TTC549 (cell line): ENCODE measurements at regions not wholly inside any gene's neighbourhood (a gene's known extent, or its start where the extent isn't known, plus 50 kb on each side); places are given as distances from the start of the nearest gene placed in this dataset.
"Not testable (repeated sequence)": the region's sequence is repeated elsewhere in the genome, so short reads cannot be mapped to it uniquely, and the experiment has no call there.

Source experiments
- FAIRE-seq: peaks from 2 replicates; lab custom pipeline; 2012; peaks lifted over from hg19 to GRCh38; lab: Jason Lieb, UNC

DNA sequence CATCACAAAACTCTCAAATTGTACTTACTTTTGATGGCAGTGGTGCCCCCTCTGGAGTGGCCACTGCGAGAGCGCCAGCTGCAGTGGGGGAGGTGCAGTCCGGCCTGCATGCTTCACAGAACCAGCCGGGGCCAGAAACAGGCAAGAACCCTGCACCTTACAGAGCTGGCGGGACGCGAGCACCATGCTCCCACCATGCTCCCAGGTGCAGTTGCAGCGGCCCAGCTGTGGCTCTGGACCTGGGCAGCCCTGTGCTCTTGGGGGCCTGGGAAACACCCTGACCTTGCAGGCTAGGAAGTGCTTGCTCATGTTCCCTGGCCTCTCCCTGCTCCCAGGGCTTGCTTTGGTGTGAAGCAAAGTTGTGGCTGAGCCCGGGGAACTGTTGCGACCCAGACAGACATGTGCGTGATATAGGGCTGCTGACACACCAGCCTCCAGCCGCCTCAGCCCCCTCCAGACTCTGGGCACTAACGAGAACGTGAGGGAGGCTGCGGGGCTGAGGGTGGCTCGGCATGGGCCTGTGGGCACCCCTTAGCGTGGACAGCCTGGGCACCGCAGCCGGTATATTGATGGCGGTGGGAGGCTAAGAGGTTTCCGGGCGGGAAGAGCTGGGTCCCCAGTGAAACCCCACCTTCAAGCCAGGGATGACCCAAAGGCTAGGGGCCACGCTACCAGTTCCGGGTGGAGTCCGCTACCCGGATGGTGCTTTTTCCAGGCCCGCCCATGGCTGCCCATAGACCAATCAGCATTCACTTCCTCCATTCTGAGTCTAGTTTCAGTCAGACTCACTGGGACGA is 1809.9 kb upstream of the ACO1 start:
- no peak for FAIRE-seq

DNA sequence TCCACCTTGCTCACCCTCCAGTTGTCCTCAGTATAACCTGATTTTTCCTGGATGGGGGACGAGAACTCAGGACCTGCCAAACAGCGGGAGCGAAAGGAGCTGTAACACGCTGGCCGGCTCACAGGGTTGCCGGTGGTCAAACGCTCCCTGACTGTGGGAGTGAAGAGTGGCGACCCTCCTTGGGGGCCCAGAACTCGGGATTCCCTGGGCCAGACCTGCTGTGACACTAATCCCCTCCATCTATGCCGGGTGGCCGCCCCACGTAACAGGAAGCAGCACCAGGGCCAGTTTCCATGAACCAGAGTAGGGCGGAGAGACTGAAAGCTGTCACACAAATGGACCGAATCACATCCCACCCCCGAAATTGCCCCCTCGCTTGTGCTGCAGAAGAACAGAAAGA is 1809.2 kb upstream of the ACO1 start:
- FAIRE-seq, result no peak

DNA sequence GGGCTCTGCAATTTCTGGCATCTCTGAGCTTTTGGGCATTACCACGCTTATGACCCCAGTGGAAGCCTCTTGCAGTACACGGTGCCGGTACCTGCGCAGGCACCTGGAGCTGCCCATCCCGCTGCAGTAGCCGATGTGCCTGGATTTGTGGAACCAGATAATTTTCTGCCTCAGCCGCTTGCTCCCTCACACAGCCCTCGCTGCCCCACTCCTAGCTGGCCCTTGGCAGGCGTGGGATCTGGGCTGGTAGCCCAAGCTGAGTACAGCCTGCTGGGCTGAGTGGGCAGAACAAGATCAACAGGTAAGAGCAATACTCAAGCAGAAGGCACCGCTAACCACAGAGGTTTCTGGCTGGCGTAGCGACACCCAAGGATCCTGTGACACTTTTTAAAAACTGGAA is 1808.8 kb upstream of the ACO1 start:
- FAIRE-seq, result no peak

DNA sequence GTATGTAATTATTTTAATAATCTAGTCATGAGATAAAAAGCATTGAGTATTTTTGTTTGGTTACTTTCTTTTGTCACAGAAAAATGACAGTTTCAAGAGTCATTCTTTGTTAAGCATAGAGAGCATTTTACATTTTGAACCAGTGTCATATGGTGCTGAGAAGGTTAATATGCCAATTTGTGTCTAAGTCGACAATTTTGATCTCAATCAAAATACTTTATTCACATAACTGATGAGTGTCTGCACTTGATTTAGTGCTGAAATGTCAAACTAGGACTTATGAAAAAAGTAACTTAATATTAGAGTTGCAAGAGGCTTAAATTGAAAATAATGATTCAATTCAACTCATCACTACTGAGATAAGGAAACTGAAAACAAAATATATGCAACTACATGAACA is 1804.6 kb upstream of the ACO1 start:
- FAIRE-seq, result no peak

DNA sequence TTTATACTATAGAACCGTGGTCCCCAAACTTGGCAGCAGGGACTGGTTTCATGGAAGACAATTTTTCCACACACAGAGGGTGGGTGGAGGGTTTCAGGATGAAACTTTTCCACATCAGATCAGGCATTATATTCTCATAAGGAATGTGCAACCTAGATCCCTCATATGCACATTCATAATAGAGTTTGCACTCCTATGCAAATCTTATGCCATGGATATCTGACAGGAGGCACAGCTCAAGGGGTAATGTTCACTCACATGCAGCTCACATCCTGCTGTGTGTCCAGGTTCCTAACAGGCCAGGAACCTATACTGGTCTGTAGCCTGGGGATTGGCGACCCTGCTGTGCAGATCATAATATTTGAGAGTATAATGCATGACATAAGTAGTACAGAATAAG is 1802.2 kb upstream of the ACO1 start:
- FAIRE-seq, result no peak

DNA sequence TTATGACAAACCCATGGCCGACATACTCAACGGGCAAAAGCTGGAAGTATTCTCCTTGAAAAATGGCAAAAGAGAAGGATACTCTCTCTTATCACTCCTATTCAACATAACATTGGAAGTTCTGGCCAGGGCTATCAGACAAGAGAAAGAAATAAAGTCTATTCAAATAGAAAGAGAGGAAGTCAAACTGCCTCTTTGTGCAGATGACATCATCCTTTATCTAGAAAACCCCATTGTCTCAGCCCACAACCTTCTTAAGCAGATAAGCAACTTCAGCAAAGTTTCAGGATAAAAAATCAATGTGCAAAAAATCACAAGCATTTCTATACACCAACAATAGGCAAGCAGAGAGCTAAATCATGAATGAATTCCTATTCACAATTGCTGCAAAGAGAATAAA is 1799.9 kb upstream of the ACO1 start:
- no peak for FAIRE-seq

DNA sequence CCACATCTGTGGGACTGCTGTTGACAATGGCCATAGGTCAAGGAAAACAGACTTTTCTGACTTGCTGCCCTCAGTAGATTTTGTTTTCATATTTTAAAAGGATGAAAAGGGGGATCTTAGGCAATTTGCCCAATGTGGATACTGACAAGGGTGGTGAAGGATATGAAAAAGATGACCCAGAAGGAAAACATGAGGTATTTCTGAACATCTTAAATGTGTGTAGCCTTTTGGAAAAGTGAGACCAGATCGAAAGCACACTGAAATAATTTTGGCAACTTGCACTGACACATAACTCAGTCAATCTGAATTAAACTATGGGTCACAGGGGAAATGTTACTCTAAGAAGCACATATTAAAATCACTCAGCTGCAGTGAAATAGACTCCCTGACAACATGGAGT is 1793.0 kb upstream of the ACO1 start:
- FAIRE-seq, result no peak

DNA sequence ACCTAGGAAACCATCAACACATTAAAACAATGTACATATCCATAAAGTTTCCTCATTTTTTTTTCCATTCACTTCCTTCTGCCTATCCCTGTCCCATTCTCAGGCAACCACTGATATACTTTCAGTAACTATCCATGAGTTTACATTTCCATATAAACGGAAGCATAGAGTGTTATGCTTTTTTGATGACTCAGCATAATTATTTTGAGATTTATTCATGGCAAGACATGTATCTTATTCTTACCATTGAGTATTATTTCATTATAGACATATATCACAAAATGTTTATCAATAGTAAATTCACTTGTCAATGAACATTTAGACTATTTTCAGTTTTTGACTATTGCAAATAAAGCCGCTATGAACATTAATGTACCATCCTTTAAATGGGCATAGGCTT is 1786.8 kb upstream of the ACO1 start:
- no peak for FAIRE-seq

DNA sequence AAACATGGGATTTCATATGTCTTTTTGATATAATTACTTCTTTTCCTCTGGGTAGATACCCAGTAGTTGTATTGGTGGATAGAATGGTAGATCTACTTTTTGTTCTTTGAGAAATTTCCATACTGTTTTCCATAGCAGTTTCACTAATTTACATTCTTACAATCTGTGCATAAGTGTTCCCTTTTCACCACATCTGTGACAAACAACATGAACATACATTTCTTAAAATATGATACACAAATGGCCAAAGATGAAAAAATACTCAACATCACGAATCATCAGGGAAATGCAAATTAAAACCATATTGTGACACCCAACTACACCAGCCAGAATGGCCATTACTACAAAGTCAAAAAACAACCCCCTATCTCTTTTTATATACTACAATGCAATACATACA is 1778.5 kb upstream of the ACO1 start:
- no peak for FAIRE-seq

DNA sequence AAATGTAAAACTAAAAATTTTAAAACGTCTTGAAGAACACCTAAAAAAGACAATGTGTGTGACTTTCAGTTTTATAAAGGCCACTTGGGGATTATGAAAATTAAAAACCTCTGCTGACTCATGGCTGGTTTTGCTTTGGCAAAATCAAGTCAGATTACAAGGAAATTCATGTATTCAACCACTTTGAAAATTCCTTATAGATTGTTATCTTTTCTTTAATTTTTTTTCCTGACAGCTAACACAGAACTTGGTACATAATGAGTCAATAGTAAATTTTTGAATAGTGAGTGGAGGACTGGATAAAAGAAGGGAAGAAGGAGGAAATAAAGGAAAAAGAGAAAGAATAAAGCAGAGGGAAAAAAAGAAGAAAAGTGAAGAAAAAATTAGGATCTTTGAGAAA is 1774.7 kb upstream of the ACO1 start:
- no peak for FAIRE-seq

DNA sequence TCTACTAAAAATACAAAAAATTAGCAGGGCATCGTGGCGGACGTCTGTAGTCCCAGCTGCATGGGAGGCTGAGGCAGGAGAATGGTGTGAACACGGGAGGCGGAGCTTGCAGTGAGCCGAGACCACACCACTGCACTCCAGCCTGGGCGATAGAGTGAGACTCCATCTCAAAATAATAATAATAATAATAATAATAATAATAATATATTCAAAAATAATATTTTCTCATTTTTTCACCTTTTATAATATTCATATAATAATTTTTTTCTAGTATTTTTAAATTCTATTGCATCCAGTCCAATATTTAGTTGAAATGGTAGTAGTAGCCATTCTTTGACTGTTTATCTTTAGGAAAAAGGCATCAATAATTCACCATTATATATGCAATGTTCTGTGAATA is 1767.7 kb upstream of the ACO1 start:
- not testable (repeated sequence) for FAIRE-seq

DNA sequence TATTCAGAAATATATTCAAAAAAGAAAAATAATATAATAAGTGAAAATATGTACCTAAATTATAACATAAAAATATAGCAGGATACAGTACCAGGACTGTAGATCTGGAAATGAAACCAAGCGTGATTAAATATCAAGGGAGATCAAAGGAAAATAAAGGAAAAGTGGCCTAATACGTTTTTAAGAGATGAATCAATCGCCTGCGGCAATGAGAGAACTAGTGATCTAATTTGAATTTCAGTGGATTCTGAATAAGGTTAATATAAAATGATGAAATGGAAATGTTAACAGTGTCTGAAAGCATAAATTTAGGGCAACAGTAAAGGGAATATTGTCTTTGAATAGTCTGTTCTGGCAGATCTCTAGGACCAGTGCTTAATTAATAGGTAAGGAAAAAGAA is 1761.9 kb upstream of the ACO1 start:
- no peak for FAIRE-seq

DNA sequence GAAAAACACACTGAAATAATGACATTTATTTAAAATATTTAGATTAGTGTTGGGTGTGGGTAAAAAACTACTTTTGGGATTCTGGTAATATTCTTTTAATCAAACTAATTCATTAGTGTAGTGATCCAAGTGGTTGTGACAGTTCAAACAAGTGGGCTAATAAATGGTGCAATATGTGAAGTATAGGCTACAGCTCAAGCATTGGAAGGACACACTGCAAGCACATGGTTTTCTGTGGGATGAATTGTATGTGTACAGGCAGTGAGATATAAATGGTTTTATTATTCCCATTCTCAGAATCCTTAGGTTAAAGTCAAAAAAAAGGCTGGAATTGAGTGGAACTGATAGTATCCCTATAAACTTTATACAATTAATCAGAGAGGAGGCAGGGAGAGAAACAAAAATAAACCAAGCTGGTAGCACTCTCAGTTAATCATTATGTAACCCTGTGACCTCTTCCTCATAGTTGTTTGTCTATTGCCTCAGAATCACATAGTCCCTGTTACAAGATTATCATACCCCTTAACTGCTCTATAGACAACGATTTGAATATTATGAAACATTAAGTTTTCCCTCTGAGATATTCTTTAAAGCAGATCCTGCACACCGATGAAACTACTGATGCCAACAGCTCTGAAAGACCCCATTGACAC is 1755.4 kb upstream of the ACO1 start:
- no peak for FAIRE-seq

DNA sequence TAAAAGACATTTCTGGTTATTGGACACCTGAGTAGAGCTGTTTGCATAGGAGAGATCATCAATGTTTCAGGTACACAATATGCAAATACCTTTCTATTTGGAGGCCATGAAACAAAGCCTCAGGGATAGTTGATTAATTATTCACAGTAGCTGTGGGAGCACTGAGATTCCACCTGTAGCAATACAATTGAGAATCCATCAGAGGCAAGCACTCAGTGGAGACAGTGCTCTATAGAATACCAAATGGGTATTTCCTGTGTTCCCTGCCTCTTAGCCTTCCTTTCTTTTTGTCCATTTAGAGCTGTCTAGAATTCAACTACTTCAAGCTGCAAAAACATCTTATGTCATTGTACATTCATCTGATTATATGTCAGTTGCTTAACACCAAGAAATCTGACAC is 1754.0 kb upstream of the ACO1 start:
- no peak for FAIRE-seq

DNA sequence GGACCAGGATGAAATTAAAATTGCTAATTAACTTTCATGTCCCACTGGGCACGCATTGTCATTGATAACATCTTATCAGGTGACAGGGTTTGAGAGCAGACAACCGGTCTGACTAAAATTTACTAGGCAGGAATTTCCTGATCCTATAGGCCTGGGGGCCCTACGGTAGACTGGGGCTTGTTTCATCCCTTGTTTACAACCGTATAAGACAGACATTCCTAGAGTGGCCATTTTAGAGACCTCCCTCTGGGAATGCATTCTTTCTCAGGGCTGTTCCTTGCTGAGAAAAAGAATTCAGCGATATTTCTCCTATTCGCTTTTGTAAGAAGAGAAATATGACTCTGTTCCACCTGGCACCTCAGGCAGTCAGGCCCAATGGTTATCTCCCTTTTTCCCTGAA is 1737.8 kb upstream of the ACO1 start:
- not testable (repeated sequence) for FAIRE-seq

DNA sequence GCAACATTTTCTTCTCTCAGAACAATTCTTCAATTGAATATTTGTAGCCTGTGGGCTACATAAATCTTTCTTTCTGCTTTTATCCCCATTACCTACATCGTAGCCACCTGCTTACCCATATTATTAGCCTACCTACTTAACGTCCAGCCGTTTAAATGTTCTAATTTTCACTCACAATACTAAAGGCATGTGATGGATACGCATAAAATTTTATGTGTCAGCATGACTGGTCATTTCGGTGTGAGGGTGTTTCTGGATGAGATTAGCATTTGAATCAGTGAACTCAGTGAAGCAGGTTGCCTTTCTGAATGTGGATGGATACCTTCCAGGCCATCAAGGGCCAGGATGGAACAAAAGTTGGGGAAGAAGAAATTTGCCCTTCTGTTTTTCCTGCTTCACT is 1722.5 kb upstream of the ACO1 start:
- FAIRE-seq, result no peak

DNA sequence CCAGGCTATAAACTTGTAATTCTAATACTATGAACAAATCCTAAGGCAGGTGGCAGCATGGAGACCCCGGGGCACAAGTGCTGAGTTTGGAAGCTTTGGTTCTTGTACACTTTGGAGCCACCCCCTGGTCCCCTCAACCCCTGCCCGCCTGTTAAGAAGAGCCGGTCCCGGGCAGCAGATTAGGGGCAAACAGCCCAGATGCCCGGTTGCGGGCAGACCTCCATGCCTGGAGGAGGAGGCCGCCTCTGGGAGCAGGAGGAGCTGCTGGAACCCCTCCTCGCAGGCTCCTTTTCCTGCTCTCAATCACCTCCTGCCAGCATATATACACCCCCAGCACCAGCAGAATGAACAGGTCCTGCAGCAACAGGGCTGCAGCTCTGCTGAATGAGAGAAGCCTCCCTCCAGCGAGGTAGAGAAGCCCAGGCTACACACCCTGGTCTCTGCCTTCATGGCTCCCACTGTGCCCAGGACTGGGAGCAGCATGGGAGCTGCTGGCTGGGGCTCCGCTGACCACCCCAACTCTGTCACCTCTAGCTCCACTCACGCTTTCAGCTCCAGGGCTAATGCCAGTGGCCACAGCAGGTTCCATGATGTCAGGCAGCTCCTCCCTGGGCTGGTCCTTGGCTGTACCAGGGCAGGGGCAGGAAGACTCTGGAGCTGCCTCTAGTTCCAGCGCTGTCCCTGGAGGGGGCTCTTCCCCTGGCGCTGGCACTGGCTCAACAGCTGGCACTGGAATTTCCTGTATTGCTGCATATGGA is 1713.5 kb upstream of the ACO1 start:
- FAIRE-seq, result no peak

DNA sequence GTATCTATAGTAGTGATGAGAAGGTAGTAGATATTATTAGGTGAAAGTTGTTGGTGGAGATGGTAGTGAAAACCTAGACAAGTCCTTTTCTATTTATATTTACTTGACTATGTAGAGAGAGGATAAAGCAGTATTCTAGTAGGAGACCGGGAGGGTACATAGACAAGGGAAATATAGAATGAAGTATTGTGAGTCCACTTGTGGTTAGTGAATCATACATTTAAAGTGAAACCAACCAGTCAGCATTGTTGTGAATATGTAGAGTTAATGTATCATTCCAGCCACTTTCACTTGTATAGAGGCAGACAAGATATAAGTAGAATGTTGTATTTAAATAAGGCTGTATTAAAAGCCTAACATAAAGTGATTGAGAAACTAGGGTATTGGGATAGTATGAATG is 1711.3 kb upstream of the ACO1 start:
- FAIRE-seq, result no peak

DNA sequence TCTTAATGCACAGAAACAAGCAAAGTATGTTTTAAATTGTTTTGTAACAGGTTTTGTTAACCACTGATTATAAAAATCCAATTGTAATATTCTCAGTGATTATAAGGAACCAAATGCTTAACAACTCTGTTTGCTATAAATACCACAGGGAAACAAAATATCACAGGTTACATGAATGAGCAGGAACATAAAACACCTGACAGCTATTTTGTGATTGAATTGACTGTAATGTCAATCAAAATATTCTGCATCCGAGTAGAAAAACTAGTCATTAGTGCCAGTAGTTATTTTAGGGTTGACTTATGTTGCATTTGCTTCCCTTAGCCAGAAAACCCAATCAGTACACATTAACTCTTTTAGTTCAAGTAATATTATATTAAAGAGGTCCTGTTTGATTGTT is 1707.8 kb upstream of the ACO1 start:
- no peak for FAIRE-seq

DNA sequence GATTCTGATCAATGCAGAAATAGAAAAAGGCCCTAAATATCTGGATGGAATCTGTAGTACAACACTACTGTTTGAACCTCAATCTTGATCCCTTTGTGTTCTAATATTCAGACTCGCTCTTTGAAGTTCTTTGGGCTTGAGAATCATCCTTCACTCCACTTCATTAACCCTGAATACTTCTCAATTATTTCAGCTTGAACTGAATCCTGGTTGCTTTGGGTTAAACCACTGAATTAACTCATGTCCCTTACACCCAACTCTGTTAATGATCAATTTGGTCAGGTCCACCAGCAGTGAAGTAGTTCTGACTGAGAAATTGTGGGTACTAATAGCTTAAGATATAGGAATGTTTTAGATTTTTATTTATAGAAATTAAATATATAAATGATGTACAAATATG is 1707.2 kb upstream of the ACO1 start:
- FAIRE-seq, result no peak

DNA sequence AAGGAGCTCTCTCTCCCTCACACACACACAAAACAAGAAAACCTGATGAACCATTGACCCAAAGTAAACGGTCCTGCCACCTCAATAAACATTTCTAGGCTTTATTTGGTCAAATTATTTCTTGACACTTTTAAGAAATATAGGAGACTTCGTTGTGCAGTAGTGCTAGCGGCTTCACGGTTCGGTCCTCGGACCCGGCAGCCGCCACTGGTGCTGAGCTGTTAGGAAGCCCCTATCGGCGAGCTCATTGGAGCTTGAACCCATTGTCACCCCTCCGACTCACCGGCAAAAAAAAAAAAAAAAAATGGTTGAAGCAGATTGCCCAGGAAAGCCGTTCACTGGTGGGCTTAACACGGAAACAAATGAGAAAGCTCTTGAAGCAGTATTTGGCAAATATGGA is 1695.6 kb upstream of the ACO1 start:
- FAIRE-seq, result no peak

DNA sequence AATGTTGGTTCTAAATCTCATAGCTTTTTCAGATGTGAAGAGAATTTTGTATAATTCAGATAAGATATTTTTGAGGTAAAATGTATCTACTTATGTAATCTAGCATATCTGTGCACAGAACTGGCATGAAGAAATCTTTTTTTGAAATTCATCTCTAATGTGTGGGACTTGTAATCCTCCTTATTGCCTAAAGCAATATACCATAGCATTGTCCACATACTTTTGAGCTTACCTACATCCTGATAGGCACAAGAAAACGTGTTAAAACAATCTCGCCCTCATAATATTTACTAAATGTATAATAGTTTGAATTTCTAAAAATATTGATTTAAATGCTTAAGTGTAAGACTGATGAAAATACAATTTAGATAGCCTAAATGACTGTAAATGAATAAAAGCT is 1686.5 kb upstream of the ACO1 start:
- no peak for FAIRE-seq

DNA sequence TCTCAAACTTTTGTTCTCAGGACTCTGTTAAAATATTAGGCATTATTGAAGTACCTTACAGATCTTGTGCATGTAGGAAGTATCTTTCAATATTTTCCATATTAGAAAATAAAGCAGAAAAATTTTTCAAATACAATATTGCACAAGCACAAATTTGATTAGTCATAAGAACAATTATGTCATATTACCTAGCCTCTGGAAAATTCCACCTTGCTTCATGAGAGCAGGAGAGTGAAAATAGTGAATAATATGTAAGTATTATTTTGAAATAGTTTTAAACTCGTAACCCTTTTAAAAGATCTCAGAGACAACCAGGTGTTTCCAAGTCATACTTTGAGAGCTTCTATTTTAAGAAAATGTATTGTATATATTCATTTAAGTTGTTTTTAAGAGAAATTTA is 1672.9 kb upstream of the ACO1 start:
- no peak for FAIRE-seq

DNA sequence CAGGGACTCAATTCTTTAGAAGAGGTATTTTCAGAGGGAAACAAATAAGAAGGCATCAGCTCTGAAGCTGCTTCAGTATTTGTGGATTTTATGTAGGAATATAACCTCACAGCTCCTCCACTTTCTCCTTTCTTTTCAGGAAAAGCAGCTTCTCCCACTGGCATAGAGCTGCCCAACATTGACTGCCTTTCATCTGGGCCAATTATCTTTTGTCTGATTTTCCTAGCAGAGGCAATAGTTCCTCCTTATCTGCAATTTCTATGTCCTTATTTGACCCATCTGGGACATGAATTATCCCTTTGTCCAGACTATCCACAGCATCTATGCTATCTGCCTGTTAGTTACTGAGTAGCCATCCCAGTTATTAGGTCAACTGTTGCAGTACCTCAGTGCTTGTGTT is 1671.2 kb upstream of the ACO1 start:
- no peak for FAIRE-seq
